Ishikawa (cell line): ENCODE measurements at regions not wholly inside any gene's neighbourhood (a gene's known extent, or its start where the extent isn't known, plus 50 kb on each side); places are given as distances from the start of the nearest gene placed in this dataset.

ENCODE experiments used
- EP300 ChIP-seq: IDR thresholded peaks from 2 replicates; pipeline ENCODE4 v1.6.1; 2012; ENCODE audit warnings: borderline replicate concordance
- TF ChIP-seq, protein P1 (sequence below): IDR thresholded peaks from 2 replicates; pipeline ENCODE4 v1.6.1; 2012

DNA sequence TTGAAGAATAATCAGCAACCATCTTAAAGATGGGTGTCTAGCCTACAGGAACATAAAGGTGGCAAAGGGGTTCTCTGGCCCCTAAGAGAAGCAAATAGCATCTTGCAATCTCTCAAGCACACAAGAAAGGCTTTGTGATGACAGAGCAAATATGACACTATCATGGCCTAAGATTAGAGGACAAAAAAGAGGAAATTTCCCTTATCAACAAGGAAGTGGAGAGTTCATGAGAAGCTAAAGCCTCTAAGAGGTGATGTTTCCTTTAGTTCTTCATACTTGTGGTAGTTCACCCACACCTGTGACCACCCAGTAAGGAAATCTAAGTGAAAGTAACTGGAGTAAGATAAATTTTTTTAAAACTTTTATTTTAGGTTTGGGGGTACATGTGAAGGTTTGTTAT, 88.4 kb downstream of the OLIG3 start:
- TF ChIP-seq, protein P1, sequence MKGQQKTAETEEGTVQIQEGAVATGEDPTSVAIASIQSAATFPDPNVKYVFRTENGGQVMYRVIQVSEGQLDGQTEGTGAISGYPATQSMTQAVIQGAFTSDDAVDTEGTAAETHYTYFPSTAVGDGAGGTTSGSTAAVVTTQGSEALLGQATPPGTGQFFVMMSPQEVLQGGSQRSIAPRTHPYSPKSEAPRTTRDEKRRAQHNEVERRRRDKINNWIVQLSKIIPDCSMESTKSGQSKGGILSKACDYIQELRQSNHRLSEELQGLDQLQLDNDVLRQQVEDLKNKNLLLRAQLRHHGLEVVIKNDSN = no peak
- no peak for TF ChIP-seq EP300
